ENCODE measurements at regions not wholly inside any gene's neighbourhood (a gene's known extent, or its start where the extent isn't known, plus 50 kb on each side); places are given as distances from the start of the nearest gene placed in this dataset.

DNA sequence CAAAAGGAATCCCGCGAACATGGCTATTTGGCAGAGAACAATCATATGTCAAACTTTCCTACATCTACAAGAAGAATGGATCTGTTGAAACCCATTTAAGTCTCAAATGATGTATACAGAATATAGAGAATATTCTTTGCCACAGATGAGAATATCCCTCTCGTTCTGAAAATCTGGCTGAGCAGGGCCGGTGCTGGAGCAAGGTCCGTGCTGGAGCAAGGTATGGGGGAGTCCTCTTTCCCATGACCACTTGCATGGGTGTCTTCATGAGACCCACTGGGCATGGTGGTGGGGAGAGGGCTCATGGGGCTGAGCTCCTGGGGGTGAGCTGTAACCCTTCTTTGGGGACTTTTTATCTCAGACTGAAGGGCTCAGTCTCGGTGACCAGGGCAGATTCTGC is 440.9 kb downstream of the SOX9 start:
- ChIA-PET POLR2A (ENCODE audit: unreplicated experiment) (no interaction called here), CTCF (interaction anchor here (1.1 to 1.5 kb wide), 2 partner anchors 27 to 138 kb away, joined by 3 read pairs; no protein-coding TSS in a partner anchor)
- Histone ChIP-seq H3F3A (ENCODE audit: low read length, unreplicated experiment) (no peaks in the 10 kb centered on the region), H3K4me1 (ENCODE audit: insufficient read depth, low read length) (peaks cover 15% of the 10 kb centered on the region), H2AFZ (ENCODE audit: low read length) (no peak overlapping the region), H3K79me2 (ENCODE audit: low read length) (peaks cover 94% of the 10 kb centered on the region), H3K4me3 (ENCODE audit: low read length) (no peak overlapping the region), H3K9ac (ENCODE audit: low read length) (no peak overlapping the region), H3K9me2 (replicated peaks; ENCODE audit: low read length) (no peaks in the 10 kb centered on the region), H4K20me1 (ENCODE audit: low read length) (peaks cover 56% of the 10 kb centered on the region), H3K4me2 (ENCODE audit: low read length) (0 out of 2 replicates have a peak overlapping the region, but pooled peaks have one; percentile 28), H3K36me3 (ENCODE audit: low read depth, low read length) (peaks cover 6% of the 10 kb centered on the region; the same call in 1 of the 2 replicates), H3K27me3 (ENCODE audit: low read length) (no peaks in the 10 kb centered on the region), H3K27ac (ENCODE audit: low read length) (peak overlapping the region; percentile 67), H3K9me3 (ENCODE audit: low read length) (no peaks in the 10 kb centered on the region)
- no peak for DNase-seq
- intact Hi-C loops (cut with micrococcal nuclease), result loop anchor here (1.0 to 2.0 kb wide), 3 partner anchors 53 to 628 kb away; no protein-coding TSS in a partner anchor
- TF ChIP-seq EZH2phosphoT487 (IDR thresholded peaks at IDR 0.05; ENCODE audit: borderline replicate concordance, low read length) (no peak), EZH2 (IDR thresholded peaks at IDR 0.05; ENCODE audit: low read length, unreplicated experiment) (no peak)
- TF ChIP-seq, protein P1, sequence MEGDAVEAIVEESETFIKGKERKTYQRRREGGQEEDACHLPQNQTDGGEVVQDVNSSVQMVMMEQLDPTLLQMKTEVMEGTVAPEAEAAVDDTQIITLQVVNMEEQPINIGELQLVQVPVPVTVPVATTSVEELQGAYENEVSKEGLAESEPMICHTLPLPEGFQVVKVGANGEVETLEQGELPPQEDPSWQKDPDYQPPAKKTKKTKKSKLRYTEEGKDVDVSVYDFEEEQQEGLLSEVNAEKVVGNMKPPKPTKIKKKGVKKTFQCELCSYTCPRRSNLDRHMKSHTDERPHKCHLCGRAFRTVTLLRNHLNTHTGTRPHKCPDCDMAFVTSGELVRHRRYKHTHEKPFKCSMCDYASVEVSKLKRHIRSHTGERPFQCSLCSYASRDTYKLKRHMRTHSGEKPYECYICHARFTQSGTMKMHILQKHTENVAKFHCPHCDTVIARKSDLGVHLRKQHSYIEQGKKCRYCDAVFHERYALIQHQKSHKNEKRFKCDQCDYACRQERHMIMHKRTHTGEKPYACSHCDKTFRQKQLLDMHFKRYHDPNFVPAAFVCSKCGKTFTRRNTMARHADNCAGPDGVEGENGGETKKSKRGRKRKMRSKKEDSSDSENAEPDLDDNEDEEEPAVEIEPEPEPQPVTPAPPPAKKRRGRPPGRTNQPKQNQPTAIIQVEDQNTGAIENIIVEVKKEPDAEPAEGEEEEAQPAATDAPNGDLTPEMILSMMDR (conservative IDR thresholded peaks at IDR 0.05; ENCODE audit: low read depth, low read length), result no peak
- no peak for ATAC-seq
- BruUV-seq (replicated peaks), result no TSS peak

DNA sequence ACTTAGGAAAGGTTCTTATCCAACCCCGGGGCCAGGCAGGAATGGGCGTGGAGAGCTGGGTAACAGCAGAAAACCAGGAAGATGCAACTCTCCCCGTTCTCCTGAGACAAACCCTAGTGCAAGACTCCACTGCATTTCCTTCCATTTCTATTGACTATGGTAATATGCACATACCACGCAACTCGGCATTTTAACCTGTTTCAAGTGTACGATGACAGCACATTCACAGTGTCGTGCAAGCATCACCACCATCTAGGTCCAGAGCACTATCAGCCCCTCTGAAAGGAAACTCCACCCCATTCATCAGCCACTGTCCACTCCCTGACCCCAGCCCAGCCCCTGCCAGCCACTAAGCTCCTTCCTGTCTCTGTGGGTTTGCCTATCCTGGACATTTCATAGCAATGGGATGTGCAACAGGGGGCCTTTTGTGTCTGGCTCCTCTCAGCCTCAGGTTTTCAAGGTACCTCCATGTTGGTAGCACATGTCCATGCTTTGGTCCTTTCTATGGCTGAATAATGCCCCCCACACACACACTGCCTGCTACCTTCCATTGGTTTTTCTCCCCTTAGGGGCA is 441.9 kb downstream of the SOX9 start:
- Histone ChIP-seq H3K79me2 (ENCODE audit: low read length) (peaks cover 94% of the 10 kb centered on the region), H3K27me3 (ENCODE audit: low read length) (no peaks in the 10 kb centered on the region), H3K27ac (ENCODE audit: low read length) (no peak overlapping the region), H3K4me3 (ENCODE audit: low read length) (no peak overlapping the region), H3K9me3 (ENCODE audit: low read length) (no peaks in the 10 kb centered on the region), H3K36me3 (ENCODE audit: low read depth, low read length) (peaks cover 6% of the 10 kb centered on the region; the same call in 1 of the 2 replicates), H3K4me1 (ENCODE audit: insufficient read depth, low read length) (peaks cover 15% of the 10 kb centered on the region), H3K9ac (ENCODE audit: low read length) (no peak overlapping the region), H3F3A (ENCODE audit: low read length, unreplicated experiment) (no peaks in the 10 kb centered on the region), H4K20me1 (ENCODE audit: low read length) (peaks cover 62% of the 10 kb centered on the region), H3K9me2 (replicated peaks; ENCODE audit: low read length) (no peaks in the 10 kb centered on the region), H3K4me2 (ENCODE audit: low read length) (no peak overlapping the region), H2AFZ (ENCODE audit: low read length) (no peak overlapping the region)
- POLR2A ChIA-PET (ENCODE audit: unreplicated experiment), result no interaction called here
- no TSS peak for BruUV-seq (replicated peaks)
- CTCF ChIA-PET, result interaction anchor here (1.1 kb wide), 1 partner anchor 26 kb away, joined by 3 read pairs; no protein-coding TSS in a partner anchor
- TF ChIP-seq, protein P1 (conservative IDR thresholded peaks at IDR 0.05; ENCODE audit: low read depth, low read length), result no peak
- TF ChIP-seq EZH2 (IDR thresholded peaks at IDR 0.05; ENCODE audit: low read length, unreplicated experiment) (no peak), EZH2phosphoT487 (IDR thresholded peaks at IDR 0.05; ENCODE audit: borderline replicate concordance, low read length) (no peak)
- no peak for DNase-seq
- intact Hi-C loops (cut with micrococcal nuclease), result no loop called here
- no peak for ATAC-seq

DNA sequence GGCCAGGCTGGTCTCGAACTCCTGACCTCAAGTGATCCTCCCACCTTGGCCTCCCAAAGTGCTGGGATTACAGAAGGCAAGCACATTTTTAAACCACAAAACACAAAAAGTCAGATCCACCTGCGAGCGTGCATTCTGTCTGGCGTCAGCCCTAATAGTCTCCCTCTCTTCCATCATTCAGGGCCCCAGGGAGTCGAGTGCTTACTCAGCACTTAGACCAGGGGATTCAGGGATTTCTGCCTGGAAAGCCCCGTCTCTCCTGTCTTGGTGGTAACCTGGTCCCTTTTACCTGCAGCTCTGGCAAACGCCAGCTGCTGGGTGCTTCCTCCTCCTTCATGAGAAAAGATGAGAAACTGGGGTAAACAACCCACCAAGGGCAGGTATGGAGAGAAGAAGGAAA is 443.1 kb downstream of the SOX9 start:
- intact Hi-C loops (cut with micrococcal nuclease), result no loop called here
- H3K36me3 ChIP-seq (ENCODE audit: low read depth, low read length), result peaks cover 6% of the 10 kb centered on the region; the same call in 1 of the 2 replicates
- H3K79me2 ChIP-seq (ENCODE audit: low read length), result peaks cover 94% of the 10 kb centered on the region
- H3K9ac ChIP-seq (ENCODE audit: low read length), result no peak overlapping the region
- peaks cover 62% of the 10 kb centered on the region for H4K20me1 ChIP-seq (ENCODE audit: low read length)
- H3K4me1 ChIP-seq (ENCODE audit: insufficient read depth, low read length), result peaks cover 15% of the 10 kb centered on the region
- TF ChIP-seq EZH2phosphoT487 (IDR thresholded peaks at IDR 0.05; ENCODE audit: borderline replicate concordance, low read length), result no peak
- no peak overlapping the region for H3K4me2 ChIP-seq (ENCODE audit: low read length)
- no peaks in the 10 kb centered on the region for H3F3A ChIP-seq (ENCODE audit: low read length, unreplicated experiment)
- no TSS peak for BruUV-seq (replicated peaks)
- H3K27ac ChIP-seq (ENCODE audit: low read length), result no peak overlapping the region
- H3K27me3 ChIP-seq (ENCODE audit: low read length), result no peaks in the 10 kb centered on the region
- no peaks in the 10 kb centered on the region for H3K9me3 ChIP-seq (ENCODE audit: low read length)
- H3K4me3 ChIP-seq (ENCODE audit: low read length), result no peak overlapping the region
- CTCF ChIA-PET, result no interaction called here
- POLR2A ChIA-PET (ENCODE audit: unreplicated experiment), result no interaction called here
- no peak for DNase-seq
- H2AFZ ChIP-seq (ENCODE audit: low read length), result no peak overlapping the region
- ATAC-seq, result no peak
- no peaks in the 10 kb centered on the region for H3K9me2 ChIP-seq (replicated peaks; ENCODE audit: low read length)

Data from PC-3 (cell line).